ENCODE measurements at regions not wholly inside any gene's neighbourhood (a gene's known extent, or its start where the extent isn't known, plus 50 kb on each side); places are given as distances from the start of the nearest gene placed in this dataset.
"Not testable (repeated sequence)": the region's sequence is repeated elsewhere in the genome, so short reads cannot be mapped to it uniquely, and the experiment has no call there.

DNA sequence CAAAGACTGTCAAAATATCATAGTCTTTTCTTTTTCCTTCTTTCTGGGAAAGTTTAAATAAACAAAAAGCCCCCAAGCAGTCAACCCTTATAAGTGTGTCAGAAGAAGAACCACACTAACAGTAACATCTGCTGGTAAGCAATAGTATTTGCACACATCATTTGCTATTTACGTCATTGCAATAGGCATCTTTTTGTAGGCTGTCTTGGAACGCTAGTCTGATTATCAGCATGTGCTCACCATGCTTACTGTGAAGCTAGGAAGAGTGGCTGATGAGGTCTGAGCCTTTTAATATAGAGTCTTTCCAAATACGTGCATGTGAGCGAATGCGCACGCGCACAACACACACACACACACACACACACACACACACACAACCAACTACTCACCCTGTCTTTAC is 599.0 kb upstream of the TPK1 start:
- DNase-seq: no peak

DNA sequence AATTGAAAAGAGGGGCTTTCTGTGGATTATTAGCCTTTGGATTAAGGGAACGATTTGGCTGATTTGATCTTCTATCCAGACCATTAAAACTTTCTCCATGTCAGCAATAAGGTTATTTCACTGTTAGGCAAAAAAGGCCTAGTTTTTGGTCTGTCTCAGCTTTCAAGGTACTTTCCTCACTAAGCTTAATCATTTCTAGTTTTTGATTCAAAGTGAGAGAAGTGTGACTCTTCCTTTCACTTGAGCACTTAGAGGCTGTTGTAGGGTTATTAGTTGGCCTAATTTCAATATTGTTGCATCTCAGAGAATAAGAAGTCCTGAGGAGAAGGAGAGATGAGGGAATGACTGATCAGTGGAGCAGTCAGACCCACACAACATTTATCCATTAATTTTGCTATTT is 596.0 kb upstream of the TPK1 start:
- DNase-seq: no peak

DNA sequence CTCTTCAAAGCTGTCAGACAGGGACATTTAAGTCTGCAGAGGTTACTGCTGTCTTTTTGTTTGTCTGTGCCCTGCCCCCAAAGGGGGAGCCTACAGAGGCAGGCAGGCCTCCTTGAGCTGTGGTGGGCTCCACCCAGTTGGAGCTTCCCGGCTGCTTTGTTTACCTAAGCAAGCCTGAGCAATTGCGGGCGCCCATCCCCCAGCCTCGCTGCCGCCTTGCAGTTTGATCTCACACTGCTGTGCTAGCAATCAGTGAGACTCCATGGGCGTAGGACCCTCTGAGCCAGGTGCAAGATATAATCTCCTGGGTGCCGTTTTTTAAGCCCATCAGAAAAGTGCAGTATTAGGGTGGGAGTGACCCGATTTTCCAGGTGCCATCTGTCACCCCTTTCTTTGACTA is 582.6 kb upstream of the TPK1 start:
- DNase-seq: not testable (repeated sequence)

DNA sequence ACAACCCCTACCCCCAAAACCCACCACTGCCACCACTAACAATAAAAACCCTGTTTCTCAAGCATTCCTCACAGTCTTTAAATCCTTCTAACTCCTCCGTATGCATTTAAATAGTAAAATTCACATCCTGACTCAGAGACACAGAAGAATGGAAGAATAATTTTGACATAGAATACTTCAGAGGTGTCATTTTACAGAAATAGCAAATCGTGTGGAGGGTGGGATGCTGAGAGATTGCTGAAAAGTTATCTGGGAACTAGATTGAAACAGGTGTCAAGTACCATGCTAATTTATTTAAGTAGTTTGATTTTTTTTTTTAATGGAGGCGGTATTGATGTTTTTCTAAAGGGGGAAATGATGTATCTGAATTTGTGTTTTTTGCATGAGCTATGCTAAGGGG is 575.2 kb upstream of the TPK1 start:
- no peak for DNase-seq

DNA sequence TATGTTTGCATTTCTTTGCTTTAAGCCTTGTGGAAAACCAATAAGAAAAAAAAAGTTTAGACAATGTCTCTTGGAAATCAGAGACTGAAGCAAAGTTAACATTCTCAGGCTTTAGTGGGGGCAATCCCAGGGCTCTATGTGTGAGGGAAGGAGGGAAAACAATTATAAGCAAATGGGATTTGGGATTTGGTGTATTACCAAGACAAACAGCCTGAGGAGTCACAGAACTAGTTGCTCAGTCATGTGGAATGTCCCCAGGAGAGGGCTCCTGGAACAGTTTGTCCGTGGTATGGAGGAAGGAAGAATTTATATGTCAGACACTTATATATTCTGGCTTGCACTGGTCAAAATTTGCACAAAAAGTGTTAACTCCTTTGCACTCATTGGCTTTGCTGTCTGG is 562.9 kb upstream of the TPK1 start:
- DNase-seq: no peak

DNA sequence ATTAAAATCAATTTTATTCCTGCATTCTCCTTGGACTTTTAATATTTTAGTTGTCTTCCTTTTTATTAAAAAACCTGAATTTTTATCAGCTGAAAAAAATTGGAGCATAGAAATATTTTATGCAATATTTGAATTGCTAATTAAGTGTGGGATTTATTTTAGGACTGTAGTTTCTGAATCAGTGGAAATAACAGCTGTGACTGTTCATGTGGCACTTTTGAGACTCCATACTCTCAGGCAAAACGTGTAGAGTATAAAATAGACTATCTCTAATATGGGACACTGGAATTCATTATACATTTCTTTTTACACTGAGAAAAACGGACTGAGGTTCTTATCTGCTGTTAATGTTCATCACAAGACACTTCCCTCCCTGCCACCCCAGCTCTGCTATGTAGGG is 558.3 kb upstream of the TPK1 start:
- no peak for DNase-seq

DNA sequence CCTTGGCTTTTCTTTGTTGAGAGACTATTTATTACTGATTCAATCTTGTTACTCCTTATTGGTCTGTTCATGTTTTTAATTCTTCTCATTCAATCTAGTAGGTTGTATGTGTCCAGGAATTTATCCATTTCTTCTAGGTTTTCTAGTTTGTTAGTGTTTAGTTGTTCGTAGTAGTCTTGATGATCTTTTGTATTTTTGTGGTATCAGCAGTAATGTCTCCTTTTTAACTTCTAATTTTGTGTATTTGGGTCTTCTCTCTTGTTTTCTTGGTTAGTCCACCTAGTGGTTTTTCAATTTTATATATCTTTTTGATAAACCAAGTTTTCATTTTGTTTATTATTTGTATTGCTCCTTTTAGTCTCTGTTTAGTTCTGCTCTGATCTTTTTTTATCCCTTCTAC is 546.9 kb upstream of the TPK1 start:
- no peak for DNase-seq

DNA sequence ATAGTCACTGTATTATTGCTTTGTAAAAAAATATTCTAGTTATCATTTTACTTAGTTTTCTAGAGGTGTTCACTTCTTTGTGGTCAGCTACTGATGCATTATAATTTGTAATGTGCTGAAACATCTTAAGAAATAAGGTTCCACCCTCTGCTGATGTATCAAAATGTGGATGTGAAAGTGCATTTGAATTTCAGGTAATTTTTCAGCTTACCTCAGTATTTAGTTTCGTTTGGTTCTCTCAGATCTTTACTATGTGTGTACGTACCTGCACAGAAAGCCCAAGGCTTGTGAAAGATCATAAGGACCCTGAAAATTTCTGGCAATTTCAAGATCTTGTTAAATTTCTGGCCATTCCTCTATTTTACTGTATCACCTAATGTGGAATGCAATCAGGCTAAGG is 542.3 kb upstream of the TPK1 start:
- no peak for DNase-seq

DNA sequence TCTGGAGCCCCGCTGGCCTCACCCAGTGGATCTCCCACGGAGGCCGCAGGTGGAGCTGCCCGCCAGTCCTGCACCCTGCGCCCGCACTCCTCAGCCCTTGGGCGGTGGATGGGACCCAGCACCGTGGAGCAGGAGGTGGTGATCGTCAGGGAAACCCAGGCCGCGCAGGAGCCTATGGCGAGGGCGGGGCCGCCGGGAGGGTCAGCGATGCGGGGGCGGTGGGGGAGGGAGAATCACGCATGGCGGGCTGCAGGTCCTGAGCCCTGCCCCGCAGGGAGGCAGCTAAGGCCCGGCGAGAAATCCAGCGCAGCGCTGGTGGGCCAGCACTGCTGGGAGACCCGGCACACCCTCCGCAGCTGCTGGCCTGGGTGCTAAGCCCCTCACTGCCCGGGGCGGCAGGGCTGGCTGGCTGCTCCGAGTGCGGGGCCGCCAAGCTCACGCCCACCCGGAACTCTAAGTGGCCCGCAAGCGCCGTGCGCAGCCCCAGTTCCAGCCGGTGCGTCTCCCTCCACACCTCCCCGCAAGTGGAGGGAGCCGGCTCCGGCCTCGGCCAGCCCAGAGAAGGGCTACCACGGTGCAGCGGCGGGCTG is 524.8 kb upstream of the TPK1 start:
- no peak for DNase-seq

DNA sequence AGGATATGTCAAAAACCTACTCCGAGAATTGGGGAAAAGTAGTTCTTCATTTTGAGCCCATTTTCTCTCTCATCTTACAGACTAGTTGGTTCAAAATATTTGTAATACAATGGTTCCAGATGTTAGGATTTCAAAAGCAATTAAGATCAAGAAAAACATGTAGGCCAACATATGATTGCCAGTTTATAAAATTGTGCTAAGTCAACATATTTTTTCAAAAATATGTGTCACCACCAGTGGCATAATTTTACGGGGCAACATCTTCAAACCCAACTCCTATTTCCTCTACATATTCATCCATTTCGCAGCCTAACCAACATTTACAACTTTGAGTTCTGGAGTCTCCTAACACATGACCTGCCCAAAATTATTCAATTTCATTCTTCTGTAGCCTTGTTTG is 514.5 kb upstream of the TPK1 start:
- DNase-seq: no peak

DNA sequence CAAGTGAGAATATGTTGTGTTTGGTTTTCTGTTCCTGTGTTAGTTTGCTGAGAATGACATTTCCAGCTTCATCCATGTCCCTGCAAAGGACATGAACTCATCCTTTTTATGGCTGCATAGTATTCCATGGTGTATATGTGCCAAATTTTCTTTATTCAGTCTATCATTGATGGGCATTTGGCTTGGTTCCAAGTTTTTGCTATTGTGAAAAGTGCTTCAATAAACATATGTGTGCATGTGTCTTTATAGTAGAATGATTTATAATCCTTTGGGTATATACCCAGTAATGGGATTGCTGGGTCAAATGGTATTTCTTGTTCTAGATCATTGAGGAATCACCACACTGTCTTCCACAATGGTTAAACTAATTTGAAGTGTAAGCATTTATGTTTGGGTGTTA is 513.6 kb upstream of the TPK1 start:
- not testable (repeated sequence) for DNase-seq

DNA sequence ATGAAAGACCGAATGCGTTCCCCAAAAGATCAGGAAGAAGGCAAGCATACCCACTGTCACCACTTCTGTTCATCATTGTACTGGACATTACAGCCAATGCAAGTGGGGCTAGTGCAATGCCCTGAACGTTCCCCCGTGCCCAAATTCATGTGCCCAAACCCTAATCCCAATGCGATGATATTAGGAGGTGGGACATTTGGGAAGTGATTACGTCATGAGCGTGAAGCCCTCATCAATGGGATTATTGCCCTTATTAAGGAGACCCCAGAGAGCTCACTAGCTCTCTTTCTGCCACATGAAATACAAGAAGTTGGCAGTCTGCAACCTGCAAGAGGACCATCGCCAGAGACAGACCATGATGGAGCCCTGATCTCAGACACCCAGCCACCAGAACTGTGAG is 511.4 kb upstream of the TPK1 start:
- no peak for DNase-seq

DNA sequence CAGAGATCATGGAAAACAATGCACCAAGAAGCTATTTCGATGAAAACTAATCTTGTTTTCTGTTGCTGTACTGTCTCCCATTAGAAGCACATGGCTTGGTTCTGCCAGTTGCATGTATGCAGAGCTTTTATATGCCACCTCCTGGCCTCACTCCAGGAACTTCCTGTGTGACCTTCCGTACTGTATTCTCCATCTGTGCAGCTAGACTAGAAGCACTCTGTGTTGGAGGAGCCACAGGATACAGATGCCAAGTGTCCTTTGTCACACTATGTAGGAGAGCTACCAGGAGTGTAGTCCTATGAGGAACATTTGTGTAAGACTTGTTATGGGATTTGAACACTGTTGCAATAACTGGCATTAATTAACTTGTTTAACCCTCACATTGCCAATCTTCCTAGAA is 503.5 kb upstream of the TPK1 start:
- DNase-seq: no peak

DNA sequence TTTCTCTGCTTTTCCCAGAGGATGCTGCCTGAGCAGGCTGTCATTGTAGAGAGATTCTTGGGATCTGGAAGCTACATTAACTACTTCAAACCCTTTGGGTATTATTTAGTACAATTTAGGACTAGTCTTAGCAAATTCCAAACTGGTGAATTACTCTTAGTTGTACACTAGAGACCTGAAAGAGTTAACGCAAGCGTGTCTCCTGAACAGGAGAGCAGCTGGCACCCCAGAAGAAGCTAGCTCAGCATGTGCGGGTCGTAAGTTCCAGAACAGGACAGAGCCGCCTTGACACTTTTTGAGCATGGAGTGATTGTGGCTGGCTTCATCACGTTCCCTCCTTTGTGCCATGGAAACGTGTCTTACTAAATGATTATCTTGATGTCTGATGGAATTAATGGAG is 495.7 kb upstream of the TPK1 start:
- DNase-seq: no peak

DNA sequence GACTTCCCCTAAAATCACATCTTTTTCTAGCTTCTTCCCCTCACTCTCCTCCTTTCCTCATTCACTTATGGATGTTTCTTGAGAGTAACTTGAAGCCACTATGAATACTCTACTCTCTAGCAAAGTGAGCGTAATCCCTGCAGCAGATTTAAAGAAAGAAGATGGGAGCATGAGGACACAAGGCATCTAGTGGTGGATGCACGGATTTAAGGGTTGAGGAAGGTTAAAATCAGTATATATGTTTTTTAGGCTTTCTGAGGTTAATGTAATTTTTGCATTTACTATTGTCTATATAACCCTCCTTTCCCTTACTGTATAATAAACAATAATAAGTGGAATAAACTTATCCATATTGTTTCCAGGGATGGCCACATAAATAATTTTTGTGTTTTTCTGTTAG is 495.2 kb upstream of the TPK1 start:
- DNase-seq: no peak

DNA sequence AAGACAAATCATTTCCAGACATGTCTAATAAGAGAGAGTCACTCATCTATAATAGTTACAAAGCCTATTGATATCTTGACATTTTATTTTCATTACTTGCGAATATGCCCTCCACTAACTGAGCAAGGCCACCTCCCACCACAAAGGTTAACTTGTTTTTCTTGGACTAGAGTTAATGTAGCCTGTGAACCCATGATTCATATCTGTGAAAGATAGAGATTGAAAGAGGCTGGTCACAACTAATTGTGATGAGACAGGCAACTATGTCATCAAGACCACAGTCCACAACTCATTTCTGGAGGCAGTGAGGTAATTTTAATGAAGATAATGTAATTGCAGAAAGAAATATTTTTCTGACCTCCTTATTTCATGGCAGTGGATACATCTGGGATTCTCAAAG is 491.8 kb upstream of the TPK1 start:
- DNase-seq: no peak

DNA sequence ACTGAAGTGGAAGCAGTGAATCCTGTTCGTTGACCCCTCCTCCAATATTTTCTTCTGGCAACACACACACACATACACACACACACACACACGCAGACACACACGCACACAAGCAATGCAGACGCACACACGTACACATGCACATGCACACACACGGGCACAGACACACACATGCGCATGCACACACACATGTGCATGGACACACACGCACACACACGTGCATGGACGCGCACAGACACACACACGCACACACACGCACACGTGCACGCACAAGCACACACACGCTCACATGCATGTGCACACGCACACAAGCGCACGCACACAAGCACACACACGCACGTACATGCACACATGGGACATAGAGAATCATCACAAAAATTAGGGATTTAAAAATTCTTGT is 488.2 kb upstream of the TPK1 start:
- no peak for DNase-seq

DNA sequence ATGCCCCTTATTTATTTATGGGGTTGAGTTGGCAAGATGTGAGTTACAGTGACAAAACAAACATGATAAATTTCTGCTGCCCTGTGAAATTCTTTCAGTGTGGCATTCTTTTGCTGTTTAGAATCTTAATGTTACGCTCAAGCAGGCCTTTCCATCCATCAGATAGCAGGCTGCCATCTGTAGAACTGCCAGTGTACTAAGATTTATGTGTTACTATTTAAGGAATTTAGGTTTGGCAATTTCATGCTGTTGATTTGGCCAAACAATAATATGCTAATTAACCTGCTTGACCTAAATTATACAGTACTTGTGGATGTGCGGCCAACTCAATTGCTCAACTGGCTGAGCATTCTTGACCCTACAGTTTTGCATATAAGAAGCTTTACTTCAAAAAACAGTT is 477.7 kb upstream of the TPK1 start:
- DNase-seq: no peak

DNA sequence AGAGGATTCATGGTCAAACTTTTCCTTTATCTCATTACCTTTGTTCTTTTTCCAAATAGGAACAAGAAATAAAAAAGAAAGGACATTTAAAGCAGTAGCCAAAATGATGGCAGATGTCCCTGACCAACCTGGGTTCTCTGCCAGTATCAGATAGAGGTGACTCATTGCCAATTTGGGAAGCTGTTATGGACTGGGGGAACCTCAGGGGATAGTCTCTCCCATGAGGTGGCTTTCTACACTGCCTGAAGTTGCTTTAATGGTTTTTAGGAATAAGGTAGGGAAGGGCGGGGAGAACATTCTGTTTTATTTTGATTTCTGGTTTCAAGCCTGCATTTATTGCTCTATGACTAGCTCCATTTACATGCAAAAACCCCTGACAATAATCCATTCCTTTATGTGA is 457.9 kb upstream of the TPK1 start:
- no peak for DNase-seq

DNA sequence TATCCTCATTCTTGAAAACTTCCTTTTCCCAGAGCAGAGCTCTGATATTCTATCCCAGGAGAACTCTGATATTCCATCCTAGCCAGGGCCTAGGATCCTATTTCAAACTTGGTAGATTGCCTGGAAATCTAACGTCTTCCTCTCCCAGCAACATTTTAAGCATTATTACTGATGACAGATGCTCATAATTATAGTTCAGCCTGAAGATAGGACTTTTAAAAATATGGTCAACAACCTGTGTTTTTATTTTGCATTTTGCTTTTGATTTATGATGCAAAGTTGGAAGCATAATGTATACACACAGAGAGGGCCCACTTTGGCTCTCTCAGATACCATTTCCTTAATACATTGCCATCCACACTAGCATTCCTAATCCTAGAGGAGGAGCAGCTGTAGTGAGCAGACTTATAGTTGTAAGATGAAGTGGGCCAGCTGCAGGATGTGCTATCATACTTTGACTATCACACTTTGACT is 457.4 kb upstream of the TPK1 start:
- DNase-seq: no peak

DNA sequence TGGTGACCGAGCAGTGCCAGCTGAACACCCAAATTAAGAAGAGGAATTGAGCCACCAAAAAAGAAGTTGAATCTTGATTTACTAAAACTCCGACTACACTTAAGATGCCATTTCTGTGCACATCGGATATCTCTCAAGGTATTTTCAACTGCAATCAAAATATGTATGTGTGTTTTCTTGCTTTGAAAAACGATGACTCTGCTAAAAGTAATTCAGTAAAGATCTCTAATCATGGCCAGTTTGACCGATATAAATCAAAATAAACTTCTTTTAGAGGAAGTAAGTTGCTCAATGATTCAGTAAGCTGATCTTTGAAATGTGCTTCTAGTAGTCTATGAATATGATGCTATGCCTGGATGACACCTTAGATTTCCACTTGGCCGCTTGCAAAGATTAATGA is 453.5 kb upstream of the TPK1 start:
- no peak for DNase-seq

DNA sequence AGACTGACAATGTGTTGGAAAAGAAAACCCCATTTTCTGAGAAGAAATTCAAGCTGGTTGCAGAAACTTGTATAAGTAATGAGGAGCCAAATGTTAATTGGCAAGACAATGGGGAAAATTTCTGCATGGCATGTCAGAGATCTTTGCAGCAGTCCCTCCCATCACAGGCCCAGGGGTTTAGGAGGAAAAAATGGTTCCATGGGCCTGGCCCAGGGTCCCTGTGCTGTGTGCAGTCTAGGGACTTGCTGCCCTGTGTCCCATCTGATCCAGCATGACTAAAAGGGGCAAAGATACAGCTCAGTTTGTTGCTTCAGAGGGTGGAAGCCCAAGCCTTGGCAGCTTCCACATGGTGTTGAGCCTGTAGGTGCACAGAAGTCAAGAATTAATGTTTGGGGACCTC is 440.3 kb upstream of the TPK1 start:
- no peak for DNase-seq

DNA sequence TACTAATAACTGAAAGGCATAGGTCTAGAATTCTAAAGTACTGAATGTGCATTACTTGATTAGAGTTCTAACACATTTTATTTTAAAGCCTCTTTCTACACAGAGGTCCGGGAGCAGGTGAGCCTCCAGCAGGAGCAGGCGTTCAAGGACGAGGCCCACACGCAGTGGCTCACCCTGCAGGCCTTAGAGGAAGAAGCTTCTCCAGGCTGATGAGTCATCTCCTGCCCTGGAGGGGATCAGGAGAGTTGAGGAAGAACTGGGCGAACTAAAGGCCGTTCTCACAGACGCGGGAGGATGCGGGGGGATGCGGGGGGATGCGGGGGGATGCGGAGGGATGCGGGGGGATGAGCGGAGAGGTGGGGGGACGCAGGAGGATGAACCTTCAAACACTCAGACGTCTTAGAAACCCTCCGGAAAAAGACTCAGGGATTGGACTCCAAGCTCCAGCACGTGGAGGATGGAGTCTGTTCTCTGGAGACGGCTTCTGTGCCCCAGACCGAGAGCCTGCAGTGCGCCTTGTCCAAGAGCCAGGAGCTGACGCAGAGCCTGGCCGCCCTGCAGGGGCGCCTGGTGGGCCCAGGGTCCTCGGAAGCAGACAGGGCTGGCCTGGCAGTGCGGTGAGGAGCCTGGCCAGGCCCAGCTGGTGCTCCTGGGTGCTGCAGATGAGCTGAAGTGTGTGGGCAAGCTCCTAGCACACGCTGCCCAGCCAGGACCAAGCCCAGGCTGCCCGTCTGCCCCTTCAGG is 433.7 kb upstream of the TPK1 start:
- DNase-seq: no peak

DNA sequence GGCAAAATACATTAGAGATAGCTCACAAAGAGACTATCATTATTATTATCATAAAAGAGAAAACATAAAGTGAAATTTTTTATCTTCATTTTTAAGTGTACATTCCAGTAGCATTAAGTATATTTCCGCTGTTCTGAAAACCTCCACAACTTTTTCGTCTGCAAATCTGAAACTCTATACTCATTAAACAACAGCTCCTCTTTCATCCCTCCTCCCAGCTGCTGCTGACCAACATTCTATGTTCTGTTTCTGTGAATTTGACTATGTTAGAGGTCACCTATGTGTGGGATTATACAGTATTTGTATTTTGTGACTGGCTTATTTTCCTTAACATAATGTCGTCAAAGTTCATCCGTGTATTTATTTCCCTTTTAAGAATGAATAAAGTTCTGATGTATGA is 429.3 kb upstream of the TPK1 start:
- no peak for DNase-seq

DNA sequence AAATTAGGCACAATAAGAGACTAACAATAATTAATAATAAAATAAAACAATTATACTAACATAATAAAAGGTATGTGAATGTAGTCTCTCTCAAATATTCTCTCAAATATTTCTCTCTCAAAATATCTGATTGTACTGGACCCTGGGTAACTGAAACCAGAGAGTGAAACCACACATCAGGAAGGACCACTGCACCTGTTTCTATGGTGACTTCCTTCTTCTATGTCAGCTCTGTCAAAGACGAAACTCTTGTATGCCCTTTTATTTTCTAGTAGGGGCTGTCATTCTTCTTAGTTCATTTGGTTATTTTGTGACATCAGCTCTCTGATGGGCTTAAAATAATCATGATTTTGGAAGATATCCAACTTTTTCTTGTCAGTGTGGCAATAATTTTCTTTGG is 428.0 kb upstream of the TPK1 start:
- DNase-seq: no peak

All from occipital lobe (tissue), 1 donor.